H1 (cell line): ENCODE measurements at regions not wholly inside any gene's neighbourhood (a gene's known extent, or its start where the extent isn't known, plus 50 kb on each side); places are given as distances from the start of the nearest gene placed in this dataset.

Experiments used
- CTCF ChIA-PET: fragments of 300-600 bp; sonication (Branson Sonifier 250); formaldehyde crosslinking; loops from one replicate; lab custom pipeline; 2021; ENCODE audit not compliant: partially characterized antibody; lab: Charles Lee
- POLR2A ChIA-PET: fragments of 300-600 bp; sonication (Branson Sonifier 250); formaldehyde crosslinking; loops from one replicate; lab custom pipeline; 2021; ENCODE audit warnings: inconsistent platforms; ENCODE audit not compliant: partially characterized antibody; lab: Charles Lee
- DNase-seq, 2 experiments: peaks; one replicate each; pipeline versions ENCODE4 v3.0.0 to v3.0.0-alpha.2; 2010 to 2022; ENCODE audit warnings: low spot score in 2 of 2, low read depth in 1 of 2, mixed read lengths in 1 of 2
- FAIRE-seq: peaks from 2 replicates; lab custom pipeline; 2011; peaks lifted over from hg19 to GRCh38; lab: Jason Lieb, UNC
- H2AFZ ChIP-seq: 2 replicates; pipeline ENCODE4 v1.8.1; 2012; ENCODE audit warnings: low read length, inconsistent platforms
- H2AK5ac ChIP-seq: 2 replicates; pipeline ENCODE4 v1.6.1; 2013; ENCODE audit warnings: low read depth, low read length
- H2BK120ac ChIP-seq: replicated peaks from 2 replicates; pipeline ENCODE3; 2013; ENCODE audit warnings: low read depth, low read length, inconsistent platforms
- H2BK12ac ChIP-seq: 2 replicates; pipeline ENCODE4 v1.6.1; 2013; ENCODE audit warnings: low read depth, low read length
- H2BK15ac ChIP-seq: 2 replicates; pipeline ENCODE4 v1.6.1; 2013; ENCODE audit warnings: low read length
- H2BK20ac ChIP-seq: 2 replicates; pipeline ENCODE4 v1.6.1; 2013; ENCODE audit warnings: low read length
- H2BK5ac ChIP-seq: 2 replicates; pipeline ENCODE4 v1.6.1; 2013; ENCODE audit warnings: low read depth, low read length
- H3K14ac ChIP-seq: 2 replicates; pipeline ENCODE4 v1.6.1; 2013; ENCODE audit warnings: inconsistent platforms; ENCODE audit not compliant: insufficient read length
- H3K18ac ChIP-seq: 2 replicates; pipeline ENCODE4 v1.6.1; 2013; ENCODE audit warnings: low read length; ENCODE audit errors: extremely low read depth
- H3K23ac ChIP-seq: 2 replicates; pipeline ENCODE4 v1.6.1; 2013; ENCODE audit warnings: inconsistent platforms; ENCODE audit not compliant: insufficient read length
- H3K23me2 ChIP-seq: 2 replicates; pipeline ENCODE4 v1.6.1; 2013; ENCODE audit warnings: low read depth, low read length
- H3K27ac ChIP-seq: 2 replicates; pipeline ENCODE4 v1.6.1; 2011; ENCODE audit warnings: low read depth, low read length, inconsistent platforms
- H3K27me3 ChIP-seq, 4 experiments: replicated peaks in 1 of 4; 1 replicate in 1 of 4; 2 replicates in 3 of 4; pipeline versions ENCODE4 v1.6.1 to v1.8.1; 2011 to 2013; ENCODE audit warnings: low read length in 3 of 4, mild to moderate bottlenecking in 3 of 4, inconsistent platforms in 2 of 4, mixed read lengths in 2 of 4, moderate library complexity in 1 of 4; ENCODE audit not compliant: control insufficient read depth in 3 of 4, insufficient read depth in 3 of 4; ENCODE audit errors: extremely low read depth in 1 of 4
- H3K36me3 ChIP-seq, 4 experiments: 2 replicates each; pipeline versions ENCODE4 v1.6.1 to v1.8.1; 2011 to 2013; ENCODE audit warnings: mild to moderate bottlenecking in 4 of 4, low read length in 3 of 4, moderate library complexity in 2 of 4, control low read depth in 1 of 4, inconsistent platforms in 1 of 4; ENCODE audit not compliant: insufficient read depth in 4 of 4, control insufficient read depth in 2 of 4
- H3K4ac ChIP-seq: replicated peaks from 2 replicates; pipeline ENCODE3; 2013; ENCODE audit warnings: low read length, low read depth, mixed read lengths, inconsistent platforms; ENCODE audit not compliant: insufficient read length
- H3K4me1 ChIP-seq, 4 experiments: replicated peaks in 1 of 4; 1 replicate in 1 of 4; 2 replicates in 3 of 4; pipeline versions ENCODE4 v1.6.1 to v1.8.1; 2011 to 2013; ENCODE audit warnings: low read length in 3 of 4, inconsistent platforms in 2 of 4, mixed read lengths in 1 of 4; ENCODE audit not compliant: insufficient read depth in 4 of 4, control insufficient read depth in 3 of 4
- H3K4me2 ChIP-seq, 2 experiments: 2 replicates each; pipeline versions ENCODE4 v1.6.1 to v1.8.1; 2011 to 2013; ENCODE audit warnings: low read depth in 2 of 2, low read length in 2 of 2, control low read depth in 1 of 2, inconsistent platforms in 1 of 2, mild to moderate bottlenecking in 1 of 2; ENCODE audit not compliant: insufficient read depth in 1 of 2
- H3K4me3 ChIP-seq, 4 experiments: fragments of 200-600, 300-600 bp in 1 of 4; sonication (generic), shearing (Covaris generic), sonication (Bioruptor Twin) in 1 of 4; 2 replicates each; pipeline versions ENCODE4 v1.5.1 to v1.8.1; 2011 to 2016; ENCODE audit warnings: low read length in 4 of 4, low read depth in 3 of 4, control low read depth in 2 of 4, inconsistent platforms in 2 of 4, mild to moderate bottlenecking in 2 of 4, mixed read lengths in 1 of 4, moderate library complexity in 1 of 4; ENCODE audit not compliant: insufficient read depth in 2 of 4; ENCODE audit errors: extremely low read depth in 1 of 4
- H3K56ac ChIP-seq: replicated peaks from 2 replicates; pipeline ENCODE3; 2013; ENCODE audit warnings: low read depth, mild to moderate bottlenecking, mixed read lengths, low read length, inconsistent platforms; ENCODE audit not compliant: insufficient read length
- H3K79me1 ChIP-seq: 2 replicates; pipeline ENCODE4 v1.6.1; 2013; ENCODE audit warnings: low read depth, low read length, control low read depth
- H3K79me2 ChIP-seq, 2 experiments: 2 replicates each; pipeline versions ENCODE4 v1.6.1 to v1.8.1; 2012 to 2013; ENCODE audit warnings: low read length in 2 of 2, mild to moderate bottlenecking in 2 of 2, inconsistent platforms in 1 of 2; ENCODE audit not compliant: insufficient read depth in 2 of 2, control insufficient read depth in 1 of 2
- H3K9ac ChIP-seq, 4 experiments: replicated peaks in 1 of 4; 1 replicate in 1 of 4; 2 replicates in 3 of 4; pipeline versions ENCODE4 v1.6.1 to v1.8.1; 2011 to 2013; ENCODE audit warnings: low read depth in 3 of 4, low read length in 3 of 4, control low read depth in 2 of 4, mild to moderate bottlenecking in 2 of 4, moderate library complexity in 2 of 4, inconsistent platforms in 1 of 4; ENCODE audit errors: extremely low read depth in 1 of 4
- H3K9me3 ChIP-seq, 2 experiments: 2 replicates each; pipeline versions ENCODE4 v1.6.1 to v1.8.1; 2012 to 2013; ENCODE audit warnings: mild to moderate bottlenecking in 2 of 2, moderate library complexity in 2 of 2, control low read depth in 1 of 2, inconsistent platforms in 1 of 2, low read depth in 1 of 2, low read length in 1 of 2, mixed read lengths in 1 of 2; ENCODE audit not compliant: insufficient read depth in 2 of 2
- H4K20me1 ChIP-seq, 2 experiments: replicated peaks in 1 of 2; 2 replicates each; pipeline versions ENCODE3 to v1.8.1; 2011 to 2013; ENCODE audit warnings: inconsistent platforms in 2 of 2, low read length in 2 of 2, mild to moderate bottlenecking in 1 of 2; ENCODE audit not compliant: insufficient read depth in 2 of 2, control insufficient read depth in 1 of 2
- H4K5ac ChIP-seq: 2 replicates; pipeline ENCODE4 v1.6.1; 2013; ENCODE audit warnings: low read length, low read depth, mixed read lengths, inconsistent platforms; ENCODE audit not compliant: insufficient read length
- H4K8ac ChIP-seq: 2 replicates; pipeline ENCODE4 v1.8.0; 2013; ENCODE audit warnings: mild to moderate bottlenecking, moderate library complexity, low read length, inconsistent platforms; ENCODE audit not compliant: insufficient read depth; ENCODE audit errors: extremely low read depth
- H4K91ac ChIP-seq: replicated peaks from 2 replicates; pipeline ENCODE3; 2013; ENCODE audit warnings: low read length, mixed read lengths, inconsistent platforms; ENCODE audit not compliant: insufficient read length
- BACH1 ChIP-seq: IDR thresholded peaks from 2 replicates; pipeline ENCODE4 v1.6.1; 2012; ENCODE audit warnings: low read length, improper control_type of control experiment
- CEBPB ChIP-seq: IDR thresholded peaks from 2 replicates; pipeline ENCODE4 v1.6.1; 2012; ENCODE audit warnings: low read depth, low read length
- CHD2 ChIP-seq: IDR thresholded peaks from 2 replicates; pipeline ENCODE4 v1.6.1; 2012; ENCODE audit warnings: low read length, improper control_type of control experiment
- CREB1 ChIP-seq: IDR thresholded peaks from 2 replicates; pipeline ENCODE4 v1.6.1; 2012; ENCODE audit warnings: inconsistent platforms
- CTCF ChIP-seq, 3 experiments: IDR thresholded peaks; 1 replicate in 2 of 3; 2 replicates in 1 of 3; pipeline versions ENCODE4 v1.5.1 to v1.6.1; 2011; ENCODE audit warnings: low read length in 3 of 3, mild to moderate bottlenecking in 3 of 3, inconsistent platforms in 2 of 3, low read depth in 1 of 3, moderate library complexity in 1 of 3; ENCODE audit not compliant: insufficient read depth in 1 of 3; ENCODE audit errors: control extremely low read depth in 1 of 3
- KDM4A ChIP-seq: IDR thresholded peaks from one replicate; pipeline ENCODE4 v1.7.1; 2012; ENCODE audit warnings: low read depth, mild to moderate bottlenecking, moderate library complexity, low read length, inconsistent platforms; ENCODE audit not compliant: severe bottlenecking
- MAX ChIP-seq: IDR thresholded peaks from 2 replicates; pipeline ENCODE4 v1.6.1; 2012; ENCODE audit warnings: inconsistent platforms
- TEAD4 ChIP-seq: IDR thresholded peaks from 2 replicates; pipeline ENCODE4 v1.6.1; 2012; ENCODE audit warnings: low read depth, low read length, inconsistent platforms, mixed read lengths
- WGBS, 2 experiments: shearing (Covaris generic) in 1 of 2; methylation state at CpG; one replicate each; pipeline versions ENCODE4 v1.1.6 to v1.1.7; 2013 to 2015; ENCODE audit warnings: low lambda C conversion rate in 2 of 2, mixed read lengths in 2 of 2, inconsistent platforms in 1 of 2, low coverage in 1 of 2, missing lambda C conversion rate in 1 of 2; ENCODE audit not compliant: insufficient replicate concordance in 2 of 2, insufficient coverage in 1 of 2, insufficient read length in 1 of 2; ENCODE audit errors: extremely low coverage in 1 of 2, missing lambda C conversion rate in 1 of 2; 5-methylcytosine and 5-hydroxymethylcytosine counted together

GRCh38 chrX:150162141-150162540, 201.0 kb upstream of the MAMLD1 start:
- Histone ChIP-seq H3K14ac (no peak overlapping the region), H2BK120ac (no peak overlapping the region), H3K23ac (no peak overlapping the region), H2BK5ac (no peak overlapping the region), H2BK15ac (no peak overlapping the region), H3K36me3 (no peaks in the 10 kb centered on the region), H3K27ac (no peak overlapping the region), H3K18ac (no peak overlapping the region), H3K4me1 (no peaks in the 10 kb centered on the region), H3K27me3 (no peaks in the 10 kb centered on the region), H3K4me2 (no peak overlapping the region), H3K23me2 (no peaks in the 10 kb centered on the region), H4K20me1 (no peaks in the 10 kb centered on the region), H2AFZ (no peak overlapping the region), H3K9ac (no peak overlapping the region), H4K91ac (no peak overlapping the region), H2BK12ac (no peak overlapping the region), H3K4me3 (no peak overlapping the region), H3K56ac (no peak overlapping the region), H3K79me2 (no peaks in the 10 kb centered on the region), H4K8ac (no peak overlapping the region), H3K9me3 (no peaks in the 10 kb centered on the region), H2BK20ac (no peak overlapping the region), H3K79me1 (no peaks in the 10 kb centered on the region), H2AK5ac (no peak overlapping the region), H4K5ac (no peak overlapping the region), H3K4ac (no peak overlapping the region)
- FAIRE-seq (no peak), DNase-seq (no peak)
- TF ChIP-seq TEAD4, result no peak
- no peak for TF ChIP-seq CTCF (IDR thresholded peaks at IDR 0.05; ENCODE audit: control extremely low read depth in 1 of 3, insufficient read depth in 1 of 3, low read depth in 1 of 3, low read length in 3 of 3)
- TF ChIP-seq CHD2, result no peak
- TF ChIP-seq MAX, result no peak
- TF ChIP-seq CREB1, result no peak
- TF ChIP-seq BACH1, result no peak
- no peak for TF ChIP-seq KDM4A
- TF ChIP-seq CEBPB, result no peak
- CTCF ChIA-PET, result interaction anchor here (0.9 kb wide), 1 partner anchor 74 kb away, joined by 3 read pairs; no protein-coding TSS in a partner anchor
- POLR2A ChIA-PET, result no interaction called here
- WGBS, 2 experiments, result 93% methylated on average over 4 of the region's 4 CpGs; no CpG with 5 or more reads in 1 of the 2 experiments
